Retinal pigment epithelial cell (primary cell): ENCODE measurements at regions not wholly inside any gene's neighbourhood (a gene's known extent, or its start where the extent isn't known, plus 50 kb on each side); places are given as distances from the start of the nearest gene placed in this dataset.

Experiments
- DNase-seq: peaks from one replicate; pipeline ENCODE4 v3.0.0-alpha.2; 2010; ENCODE audit warnings: low read depth
- H3K4me3 ChIP-seq: 2 replicates; pipeline ENCODE4 v1.5.1; 2011; ENCODE audit warnings: mild to moderate bottlenecking, low read length, control low read depth, moderate library complexity
- CTCF ChIP-seq: conservative IDR thresholded peaks from 2 replicates; pipeline ENCODE4 v1.5.1; 2011; ENCODE audit warnings: low read depth, low read length, control low read depth, inconsistent platforms

GRCh38 chr1:78426408-78426807 lies 64.4 kb upstream of the PTGFR start:
- no peak for TF ChIP-seq CTCF
- no peak for DNase-seq
- no peak overlapping the region for H3K4me3 ChIP-seq

- H3K4me3 ChIP-seq: no peak overlapping the region
- DNase-seq: no peak
- TF ChIP-seq CTCF: no peak
These were observed 63.3 kb upstream of the PTGFR start for GRCh38 chr1:78427506-78427905.

GRCh38 chr1:78432016-78432415 lies 58.8 kb upstream of the PTGFR start:
- TF ChIP-seq CTCF: no peak
- DNase-seq: no peak
- no peak overlapping the region for H3K4me3 ChIP-seq

GRCh38 chr1:78434351-78434750 lies 56.4 kb upstream of the PTGFR start:
- no peak for TF ChIP-seq CTCF
- no peak overlapping the region for H3K4me3 ChIP-seq
- no peak for DNase-seq

- no peak for DNase-seq
- no peak overlapping the region for H3K4me3 ChIP-seq
- no peak for TF ChIP-seq CTCF
These were observed 53.8 kb upstream of the PTGFR start for GRCh38 chr1:78436961-78437360.

GRCh38 chr1:78437396-78437795 lies 53.4 kb upstream of the PTGFR start:
- DNase-seq: no peak
- H3K4me3 ChIP-seq: no peak overlapping the region

GRCh38 chr1:78437941-78438340 lies 52.8 kb upstream of the PTGFR start:
- TF ChIP-seq CTCF: no peak
- no peak for DNase-seq
- H3K4me3 ChIP-seq: no peak overlapping the region

More at GRCh38 chr1:78437396-78437795, 53.4 kb upstream of the PTGFR start:
- TF ChIP-seq CTCF: peak; percentile 7
